ENCODE measurements at regions not wholly inside any gene's neighbourhood (a gene's known extent, or its start where the extent isn't known, plus 50 kb on each side); places are given as distances from the start of the nearest gene placed in this dataset.
A peak's percentile ranks its signal among the peaks of the same experiment; 100 is the strongest.
"Not testable (repeated sequence)": the region's sequence is repeated elsewhere in the genome, so short reads cannot be mapped to it uniquely, and the experiment has no call there.

GRCh38 chr2:147173189-147173581, 671.6 kb upstream of the ACVR2A start:
- DNase-seq, result peak; percentile 29

DNA sequence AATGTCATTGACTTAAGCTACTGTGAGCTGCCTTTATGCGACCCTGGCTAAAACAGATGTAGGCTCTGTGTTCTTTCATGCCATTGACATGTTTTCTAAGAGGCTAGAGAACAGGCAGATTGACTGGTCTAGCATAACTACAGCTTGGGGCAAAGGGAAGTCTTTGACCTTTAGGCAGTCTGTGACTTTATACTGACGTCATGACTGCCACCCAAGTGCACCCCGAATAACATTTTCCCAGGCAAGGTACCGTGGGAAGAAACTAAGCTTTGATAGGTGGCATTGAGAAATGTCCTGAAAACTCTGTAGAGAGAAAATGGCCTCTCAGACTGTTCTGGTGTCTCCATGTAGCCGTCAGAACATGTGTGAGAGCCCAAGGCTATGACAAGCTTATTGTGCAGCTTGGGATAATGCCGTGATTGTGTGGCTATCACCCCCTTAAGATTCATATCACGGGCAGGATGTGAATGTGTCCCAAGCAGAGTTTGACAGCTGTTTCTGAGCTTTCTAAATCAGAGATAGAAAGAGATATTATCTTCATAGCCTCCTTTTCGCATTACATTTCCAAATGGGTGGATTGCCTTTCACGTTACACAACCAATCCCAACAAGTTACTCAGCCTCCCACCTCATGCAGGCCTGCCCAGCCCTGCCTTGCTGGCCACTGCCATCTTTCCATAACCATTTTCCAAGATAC, 672.2 kb upstream of the ACVR2A start:
- DNase-seq, result no peak

GRCh38 chr2:147171941-147172340, 672.9 kb upstream of the ACVR2A start:
- peak; percentile 8 for DNase-seq

- DNase-seq, result no peak
Measured at GRCh38 chr2:147170932-147171331, 673.9 kb upstream of the ACVR2A start.

DNA sequence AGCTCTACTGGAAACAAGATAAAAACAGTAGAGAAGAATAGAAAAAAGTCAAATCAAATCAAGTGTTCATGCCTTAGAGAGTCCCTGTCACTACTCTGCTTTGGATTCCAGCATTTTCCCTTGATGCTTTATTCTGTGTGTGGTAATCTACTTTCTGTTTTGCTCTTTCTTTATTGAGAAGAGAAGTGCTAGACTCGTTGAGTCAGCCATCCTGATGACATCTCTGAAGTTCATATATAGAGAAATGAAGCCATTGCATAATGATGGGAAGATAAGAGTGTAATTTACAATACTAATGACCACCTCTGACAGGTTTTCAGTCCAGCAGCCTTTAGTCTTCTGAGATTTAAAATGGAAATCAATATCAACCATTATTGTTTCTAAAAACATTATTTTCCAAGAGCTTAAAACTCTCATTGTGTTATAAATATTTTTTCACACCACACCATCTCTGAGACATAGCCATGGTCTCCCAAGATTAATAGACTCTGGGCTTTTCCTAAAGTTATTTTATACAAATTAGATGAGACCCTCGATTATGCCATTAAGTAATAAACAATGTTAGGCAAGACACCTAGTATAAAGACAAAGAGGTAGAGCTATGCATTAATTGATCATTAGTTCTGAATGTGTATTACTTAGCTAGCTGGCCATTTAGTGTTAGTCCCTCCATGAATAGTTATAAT, 679.0 kb upstream of the ACVR2A start:
- DNase-seq, result no peak

DNA sequence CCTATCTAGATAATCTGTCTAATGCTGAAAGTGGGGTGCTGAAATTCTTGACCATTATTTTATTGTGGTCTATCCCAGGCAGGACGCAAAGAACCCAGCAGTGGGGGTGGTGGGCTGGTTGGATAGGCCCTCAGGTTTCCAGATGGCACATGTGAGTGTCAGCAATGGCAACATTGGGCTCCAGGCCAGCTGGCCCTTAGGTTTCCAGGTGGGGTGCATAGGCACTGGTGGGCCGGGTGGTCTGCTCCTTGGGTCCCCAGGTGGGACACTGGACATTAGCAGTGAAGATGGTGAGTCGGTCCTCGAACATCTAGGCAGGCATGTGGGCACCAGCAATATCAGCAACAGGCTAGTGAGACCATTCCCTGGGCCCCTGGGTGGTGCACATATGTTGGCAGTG, 680.3 kb upstream of the ACVR2A start:
- no peak for DNase-seq

DNA sequence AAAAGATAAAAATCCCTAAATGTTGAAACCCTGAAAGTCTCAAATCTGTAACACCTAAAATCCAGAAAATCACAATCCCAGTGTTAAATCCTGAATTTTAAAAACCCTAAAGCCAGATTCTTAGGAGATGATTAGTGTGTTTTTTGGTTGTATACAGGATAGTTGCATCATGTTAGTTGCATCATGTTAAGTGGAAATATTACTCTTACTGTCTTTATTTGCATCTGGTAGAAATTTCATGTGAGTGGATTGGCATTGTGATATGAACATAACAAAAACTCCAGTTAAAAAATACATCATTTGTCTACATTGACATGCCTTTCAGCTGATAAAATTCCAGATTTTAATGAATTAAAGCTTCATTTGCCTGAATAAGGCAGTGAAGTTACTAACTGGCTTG, 683.1 kb upstream of the ACVR2A start:
- DNase-seq, result no peak

DNA sequence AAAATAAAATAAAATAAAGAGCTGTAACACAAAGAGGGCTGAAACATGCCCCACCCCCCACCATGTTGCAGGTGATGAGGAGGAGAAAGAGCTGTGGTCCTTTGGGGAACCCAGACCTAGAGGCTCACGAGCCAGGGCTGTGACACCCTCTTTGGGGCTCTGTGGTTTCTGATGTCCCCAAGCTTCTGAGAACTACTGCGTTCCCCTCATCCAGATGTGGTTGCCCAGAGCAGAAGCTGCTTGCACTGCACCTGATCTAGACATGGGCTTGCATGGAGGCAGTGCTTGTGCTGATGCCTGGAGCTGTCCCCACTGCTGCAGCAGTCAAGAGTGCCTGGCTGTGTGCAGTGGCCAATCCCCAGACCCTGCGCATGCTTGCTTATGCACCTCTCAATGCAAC, 687.9 kb upstream of the ACVR2A start:
- no peak for DNase-seq

DNA sequence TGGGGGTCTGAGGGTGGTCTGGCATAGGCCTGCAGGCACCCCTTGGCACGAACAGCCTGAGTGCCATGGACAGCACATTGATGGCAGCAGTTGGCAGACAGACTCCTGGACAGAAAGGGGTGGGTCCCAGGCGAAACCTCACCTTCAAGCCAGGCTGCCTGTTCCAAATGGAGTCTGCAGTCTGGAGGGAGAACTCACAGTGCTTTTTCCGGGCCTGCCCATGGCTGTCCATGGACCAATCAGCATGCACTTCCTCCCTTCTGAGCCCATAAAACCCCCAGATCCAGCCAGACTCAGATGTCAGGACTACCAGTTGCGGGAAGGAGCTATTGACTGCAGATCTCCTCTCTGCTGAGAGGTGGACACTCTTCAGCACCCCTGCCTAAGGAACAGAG, 694.6 kb upstream of the ACVR2A start:
- DNase-seq, result no peak

GRCh38 chr2:147149575-147150240, 695.1 kb upstream of the ACVR2A start:
- DNase-seq, result peak; percentile 24

DNA sequence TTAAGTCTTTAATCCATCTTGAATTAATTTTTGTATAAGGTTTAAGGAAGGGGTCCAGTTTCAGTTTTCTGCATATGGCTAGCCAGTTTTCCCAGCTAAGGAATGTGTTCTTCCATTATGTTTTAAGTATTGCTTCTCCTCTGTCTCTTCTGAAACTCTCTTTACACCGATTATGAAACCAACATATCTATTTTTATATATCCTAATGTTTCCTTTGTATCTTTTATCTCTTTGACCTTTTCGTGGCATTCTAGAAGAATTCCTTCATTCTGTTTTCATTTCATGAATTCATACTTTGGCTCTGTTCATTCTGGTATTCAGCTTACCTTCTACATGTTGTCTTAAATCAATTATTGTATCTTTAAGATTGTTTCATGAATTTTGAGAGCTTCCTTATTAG, 697.0 kb upstream of the ACVR2A start:
- DNase-seq, result no peak

- no peak for DNase-seq
Measured at GRCh38 chr2:147141930-147142329, 702.9 kb upstream of the ACVR2A start.

- not testable (repeated sequence) for DNase-seq
Measured at GRCh38 chr2:147139732-147140131, 705.1 kb upstream of the ACVR2A start.

DNA sequence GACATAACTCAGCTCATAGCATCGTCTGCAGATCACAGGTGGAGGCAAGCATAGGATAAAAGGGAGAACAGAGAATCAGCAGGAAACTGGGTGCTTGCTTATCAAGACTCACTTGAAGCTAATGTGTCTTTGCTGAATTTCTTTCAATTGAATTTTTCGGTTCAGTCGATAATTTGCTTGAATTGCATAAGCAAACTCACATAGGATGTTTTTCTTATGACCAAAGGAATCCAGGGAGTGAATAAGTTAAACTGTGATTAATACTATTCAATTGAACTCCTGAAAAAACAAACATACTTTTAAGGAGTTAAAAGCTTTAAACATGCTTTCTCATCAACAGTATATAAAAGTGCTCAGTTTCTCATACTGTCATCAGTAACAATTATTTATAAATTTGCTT, 707.1 kb upstream of the ACVR2A start:
- no peak for DNase-seq

DNA sequence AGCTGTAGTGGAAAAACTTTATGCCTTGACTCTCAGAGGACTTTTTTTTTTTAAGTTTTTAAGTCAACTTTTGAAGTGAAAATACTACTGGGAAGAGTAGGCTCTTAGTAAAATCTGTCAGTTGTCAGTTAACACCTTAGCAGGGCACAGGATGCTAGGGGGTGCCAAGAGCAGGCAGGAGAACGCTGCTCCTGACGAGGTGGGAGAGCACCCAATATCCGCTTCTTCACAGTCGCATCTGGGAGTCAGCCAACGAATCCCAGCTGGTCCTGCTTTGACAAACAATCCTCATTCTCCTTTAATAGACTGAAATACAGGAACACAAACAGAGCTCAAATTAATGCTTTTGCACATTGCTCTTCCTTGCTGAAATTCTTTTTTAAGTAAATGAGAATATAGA, 709.5 kb upstream of the ACVR2A start:
- no peak for DNase-seq

GRCh38 chr2:147133286-147133908, 711.4 kb upstream of the ACVR2A start:
- DNase-seq, result no peak

- DNase-seq, result no peak
Measured at GRCh38 chr2:147125145-147125544, 719.7 kb upstream of the ACVR2A start.

GRCh38 chr2:147122944-147123343, 721.9 kb upstream of the ACVR2A start:
- DNase-seq, result no peak

GRCh38 chr2:147110962-147111361, 733.9 kb upstream of the ACVR2A start:
- no peak for DNase-seq

GRCh38 chr2:147110317-147110716, 734.5 kb upstream of the ACVR2A start:
- no peak for DNase-seq

GRCh38 chr2:147109291-147109690, 735.5 kb upstream of the ACVR2A start:
- DNase-seq, result no peak

- no peak for DNase-seq
Measured at GRCh38 chr2:147108548-147108947, 736.3 kb upstream of the ACVR2A start.

DNA sequence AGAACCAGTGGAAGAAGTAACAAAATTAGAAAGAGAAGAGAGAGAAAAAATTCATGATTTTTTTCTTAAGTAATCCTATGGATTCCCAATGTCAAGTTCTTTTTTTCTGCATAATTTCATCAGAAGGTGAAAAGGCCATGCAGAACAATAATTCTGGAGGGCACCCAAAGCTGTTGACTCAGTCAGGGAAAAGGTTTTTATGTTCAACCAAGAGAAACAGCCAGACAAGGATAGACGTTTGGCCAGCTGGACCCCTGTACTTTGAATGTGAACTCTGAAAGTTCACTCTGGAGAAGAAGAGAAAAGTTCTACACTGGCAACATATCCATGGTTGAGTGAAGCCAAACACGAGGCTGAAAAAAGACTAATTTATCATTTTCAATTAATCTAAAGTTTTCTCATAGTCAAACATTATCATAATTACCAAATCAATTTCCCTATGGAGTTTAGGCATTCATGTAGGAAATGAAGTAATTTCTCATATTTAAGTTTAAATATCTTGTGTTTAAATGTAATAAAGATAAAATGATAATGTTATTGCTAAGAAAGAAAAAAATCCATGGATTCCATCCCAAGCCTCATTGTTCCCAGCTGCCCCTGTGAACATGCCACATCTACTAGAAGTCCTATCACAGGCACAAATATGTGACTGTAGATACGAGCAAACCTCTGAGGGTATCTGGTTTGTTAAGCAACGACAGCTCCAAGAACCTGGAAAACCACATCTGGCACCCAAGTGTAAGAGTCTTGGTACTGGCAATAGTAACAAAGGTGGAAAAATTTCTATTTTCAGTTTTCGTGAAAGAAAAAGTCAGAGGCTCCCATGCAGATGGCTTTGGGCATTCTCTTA, 742.7 kb upstream of the ACVR2A start:
- peak; percentile 9 for DNase-seq
